WTC11 (cell line): ENCODE measurements at regions not wholly inside any gene's neighbourhood (a gene's known extent, or its start where the extent isn't known, plus 50 kb on each side); places are given as distances from the start of the nearest gene placed in this dataset.

Source experiments
- ATAC-seq: fragments of 200-7000 bp; cut with Tn5 transposase; 2 replicates; pipeline ENCODE4 v1.10.0; 2021; ENCODE audit warnings: mild to moderate bottlenecking, moderate library complexity
- CTCF ChIA-PET: fragments of 300-600 bp; sonication (Branson Sonifier 250); formaldehyde crosslinking; loops from one replicate; lab custom pipeline; 2021; ENCODE audit warnings: antibody characterized with exemption; lab: Charles Lee
- POLR2A ChIA-PET: fragments of 350-600 bp; sonication (Branson Sonifier 250); formaldehyde crosslinking; loops from one replicate; lab custom pipeline; 2021; ENCODE audit warnings: antibody characterized with exemption; lab: Charles Lee
- DNase-seq: peaks from one replicate; pipeline ENCODE4 v3.0.0; 2021; ENCODE audit warnings: low spot score
- H3K27ac Mint-ChIP-seq: 2 replicates; pipeline ENCODE4 v1.8.0; 2021; ENCODE audit warnings: mixed read lengths
- H3K27me3 Mint-ChIP-seq: 2 replicates; pipeline ENCODE4 v1.8.0; 2021; ENCODE audit warnings: low read depth, mild to moderate bottlenecking, moderate library complexity, mixed read lengths
- H3K36me3 Mint-ChIP-seq: 2 replicates; pipeline ENCODE4 v1.8.0; 2021; ENCODE audit warnings: mixed read lengths
- H3K4me1 Mint-ChIP-seq: 2 replicates; pipeline ENCODE4 v1.8.0; 2022; ENCODE audit warnings: mixed read lengths
- H3K4me3 Mint-ChIP-seq: 2 replicates; pipeline ENCODE4 v1.8.0; 2021; ENCODE audit warnings: mild to moderate bottlenecking, moderate library complexity, mixed read lengths
- H3K9me3 Mint-ChIP-seq: 2 replicates; pipeline ENCODE4 v1.8.0; 2021; ENCODE audit warnings: mixed read lengths
- E2F4 ChIP-seq: sonication (generic); formaldehyde crosslinking; IDR thresholded peaks from 2 replicates; pipeline ENCODE4 v1.8.1; 2022; ENCODE audit warnings: low read depth, mild to moderate bottlenecking, moderate library complexity, missing genetic modification reagents, borderline replicate concordance
- ERG ChIP-seq: fragments of 250-450 bp; sonication (Bioruptor Pico); IDR thresholded peaks from 2 replicates; pipeline ENCODE4 v1.8.0; 2021; ENCODE audit warnings: mild to moderate bottlenecking
- ETV6 ChIP-seq: sonication (generic); formaldehyde crosslinking; IDR thresholded peaks from 2 replicates; pipeline ENCODE4 v1.8.1; 2022; ENCODE audit warnings: mild to moderate bottlenecking, missing genetic modification reagents
- FOXK1 ChIP-seq: sonication (generic); formaldehyde crosslinking; IDR thresholded peaks from 2 replicates; pipeline ENCODE4 v1.8.0; 2022; ENCODE audit warnings: mild to moderate bottlenecking, moderate library complexity, missing genetic modification reagents
- FOXP1 ChIP-seq: sonication (generic); formaldehyde crosslinking; IDR thresholded peaks from 2 replicates; pipeline ENCODE4 v1.8.0; 2022; ENCODE audit warnings: missing genetic modification reagents, mild to moderate bottlenecking, moderate library complexity, borderline replicate concordance
- GABPB1 ChIP-seq: sonication (generic); formaldehyde crosslinking; IDR thresholded peaks from 2 replicates; pipeline ENCODE4 v1.8.1; 2023; ENCODE audit warnings: mild to moderate bottlenecking, missing genetic modification reagents
- JAZF1 ChIP-seq: fragments of 250-450 bp; sonication (Bioruptor Pico); IDR thresholded peaks from 2 replicates; pipeline ENCODE4 v1.9.0; 2021; ENCODE audit warnings: moderate library complexity, mild to moderate bottlenecking, inconsistent platforms
- MYBL2 ChIP-seq: sonication (generic); formaldehyde crosslinking; IDR thresholded peaks from 2 replicates; pipeline ENCODE4 v1.8.1; 2023; ENCODE audit warnings: mild to moderate bottlenecking, moderate library complexity, missing genetic modification reagents
- NR3C1 ChIP-seq: sonication (generic); formaldehyde crosslinking; conservative IDR thresholded peaks from 2 replicates; pipeline ENCODE4 v1.8.1; 2023; ENCODE audit warnings: low read depth, mild to moderate bottlenecking, missing genetic modification reagents
- OVOL2 ChIP-seq: fragments of 250-450 bp; sonication (Bioruptor Pico); IDR thresholded peaks from 2 replicates; pipeline ENCODE4 v1.9.0; 2021; ENCODE audit warnings: mild to moderate bottlenecking, borderline replicate concordance
- PRRX2 ChIP-seq: fragments of 250-450 bp; sonication (Bioruptor Pico); IDR thresholded peaks from 2 replicates; pipeline ENCODE4 v1.8.0; 2021; ENCODE audit warnings: mild to moderate bottlenecking
- SP1 ChIP-seq: sonication (generic); formaldehyde crosslinking; conservative IDR thresholded peaks from 2 replicates; pipeline ENCODE4 v1.8.1; 2022; ENCODE audit warnings: missing genetic modification reagents
- TEAD1 ChIP-seq: sonication (generic); formaldehyde crosslinking; IDR thresholded peaks from 2 replicates; pipeline ENCODE4 v1.8.0; 2022; ENCODE audit warnings: mild to moderate bottlenecking, missing genetic modification reagents
- TP53 ChIP-seq: sonication (generic); formaldehyde crosslinking; IDR thresholded peaks from 2 replicates; pipeline ENCODE4 v1.8.1; 2023; ENCODE audit warnings: mild to moderate bottlenecking, missing genetic modification reagents
- USF1 ChIP-seq: sonication (generic); formaldehyde crosslinking; IDR thresholded peaks from 2 replicates; pipeline ENCODE4 v1.8.0; 2022; ENCODE audit warnings: mild to moderate bottlenecking, missing genetic modification reagents
- ZMAT4 ChIP-seq: fragments of 250-450 bp; sonication (Bioruptor Pico); IDR thresholded peaks from 2 replicates; pipeline ENCODE4 v1.9.0; 2021; ENCODE audit warnings: mild to moderate bottlenecking
- ZNF219 ChIP-seq: sonication (generic); formaldehyde crosslinking; IDR thresholded peaks from 2 replicates; pipeline ENCODE4 v1.8.0; 2023; ENCODE audit warnings: missing genetic modification reagents, mild to moderate bottlenecking, borderline replicate concordance
- ZNF263 ChIP-seq: sonication (generic); formaldehyde crosslinking; IDR thresholded peaks from 2 replicates; pipeline ENCODE4 v1.8.1; 2022; ENCODE audit warnings: low read depth, mild to moderate bottlenecking, moderate library complexity, missing genetic modification reagents
- ZNF396 ChIP-seq: fragments of 250-450 bp; sonication (Bioruptor Pico); IDR thresholded peaks from 2 replicates; pipeline ENCODE4 v1.8.0; 2021; ENCODE audit warnings: mild to moderate bottlenecking, moderate library complexity, borderline replicate concordance
- ZNF423 ChIP-seq: fragments of 250-450 bp; sonication (Bioruptor Pico); IDR thresholded peaks from 2 replicates; pipeline ENCODE4 v2.1.2; 2022; ENCODE audit warnings: mild to moderate bottlenecking, moderate library complexity
- ZNF425 ChIP-seq: fragments of 250-450 bp; sonication (Bioruptor Pico); conservative IDR thresholded peaks from 2 replicates; pipeline ENCODE4 v1.9.0; 2021; ENCODE audit warnings: mild to moderate bottlenecking
- ZNF671 ChIP-seq: fragments of 250-450 bp; sonication (Bioruptor Pico); IDR thresholded peaks from 2 replicates; pipeline ENCODE4 v1.8.0; 2021; ENCODE audit warnings: mild to moderate bottlenecking
- TF ChIP-seq, protein P1 (sequence below): sonication (generic); formaldehyde crosslinking; IDR thresholded peaks from 2 replicates; pipeline ENCODE4 v1.8.0; 2023; ENCODE audit warnings: mild to moderate bottlenecking, missing genetic modification reagents
- TF ChIP-seq, protein P2 (sequence below): sonication (generic); formaldehyde crosslinking; conservative IDR thresholded peaks from 2 replicates; pipeline ENCODE4 v1.8.1; 2022; ENCODE audit warnings: mild to moderate bottlenecking, missing genetic modification reagents
- TF ChIP-seq, protein P3 (sequence below): sonication (generic); formaldehyde crosslinking; IDR thresholded peaks from 2 replicates; pipeline ENCODE4 v1.8.1; 2023; ENCODE audit warnings: mild to moderate bottlenecking, missing genetic modification reagents

GRCh38 chr10:71124921-71125748 is 87.2 kb upstream of the UNC5B start:
- Mint-ChIP-seq H3K36me3 (peaks cover 10% of the 10 kb centered on the region), H3K4me1 (peaks cover 10% of the 10 kb centered on the region), H3K4me3 (no peak overlapping the region), H3K27ac (no peak overlapping the region), H3K9me3 (peaks cover 14% of the 10 kb centered on the region), H3K27me3 (peaks cover 38% of the 10 kb centered on the region)
- ATAC-seq (no peak), DNase-seq (no peak)
- TF ChIP-seq ZMAT4, result no peak
- no peak for TF ChIP-seq NR3C1
- TF ChIP-seq ZNF425, result no peak
- no peak for TF ChIP-seq ZNF423 (CRISPR knock-in tag)
- no peak for TF ChIP-seq PRRX2 (CRISPR knock-in tag)
- TF ChIP-seq ZNF219, result no peak
- TF ChIP-seq SP1, result no peak
- TF ChIP-seq, protein P1, sequence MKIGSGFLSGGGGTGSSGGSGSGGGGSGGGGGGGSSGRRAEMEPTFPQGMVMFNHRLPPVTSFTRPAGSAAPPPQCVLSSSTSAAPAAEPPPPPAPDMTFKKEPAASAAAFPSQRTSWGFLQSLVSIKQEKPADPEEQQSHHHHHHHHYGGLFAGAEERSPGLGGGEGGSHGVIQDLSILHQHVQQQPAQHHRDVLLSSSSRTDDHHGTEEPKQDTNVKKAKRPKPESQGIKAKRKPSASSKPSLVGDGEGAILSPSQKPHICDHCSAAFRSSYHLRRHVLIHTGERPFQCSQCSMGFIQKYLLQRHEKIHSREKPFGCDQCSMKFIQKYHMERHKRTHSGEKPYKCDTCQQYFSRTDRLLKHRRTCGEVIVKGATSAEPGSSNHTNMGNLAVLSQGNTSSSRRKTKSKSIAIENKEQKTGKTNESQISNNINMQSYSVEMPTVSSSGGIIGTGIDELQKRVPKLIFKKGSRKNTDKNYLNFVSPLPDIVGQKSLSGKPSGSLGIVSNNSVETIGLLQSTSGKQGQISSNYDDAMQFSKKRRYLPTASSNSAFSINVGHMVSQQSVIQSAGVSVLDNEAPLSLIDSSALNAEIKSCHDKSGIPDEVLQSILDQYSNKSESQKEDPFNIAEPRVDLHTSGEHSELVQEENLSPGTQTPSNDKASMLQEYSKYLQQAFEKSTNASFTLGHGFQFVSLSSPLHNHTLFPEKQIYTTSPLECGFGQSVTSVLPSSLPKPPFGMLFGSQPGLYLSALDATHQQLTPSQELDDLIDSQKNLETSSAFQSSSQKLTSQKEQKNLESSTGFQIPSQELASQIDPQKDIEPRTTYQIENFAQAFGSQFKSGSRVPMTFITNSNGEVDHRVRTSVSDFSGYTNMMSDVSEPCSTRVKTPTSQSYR (CRISPR knock-in tag), result no peak
- TF ChIP-seq, protein P2, sequence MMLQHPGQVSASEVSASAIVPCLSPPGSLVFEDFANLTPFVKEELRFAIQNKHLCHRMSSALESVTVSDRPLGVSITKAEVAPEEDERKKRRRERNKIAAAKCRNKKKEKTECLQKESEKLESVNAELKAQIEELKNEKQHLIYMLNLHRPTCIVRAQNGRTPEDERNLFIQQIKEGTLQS, result no peak
- TF ChIP-seq ZNF396, result no peak
- TF ChIP-seq USF1 (CRISPR knock-in tag), result no peak
- no peak for TF ChIP-seq MYBL2
- TF ChIP-seq OVOL2, result no peak
- TF ChIP-seq ZNF671 (CRISPR knock-in tag), result no peak
- no peak for TF ChIP-seq TP53
- ChIA-PET POLR2A (no interaction called here), CTCF (interaction anchor here (0.6 to 2.2 kb wide), 4 partner anchors 9 to 1211 kb away, joined by 3 to 7 read pairs (median 5); no protein-coding TSS in a partner anchor)

GRCh38 chr10:71125749-71126107 is 86.6 kb upstream of the UNC5B start:
- Mint-ChIP-seq H3K27ac (no peak overlapping the region), H3K9me3 (peaks cover 8% of the 10 kb centered on the region), H3K4me1 (peaks cover 10% of the 10 kb centered on the region), H3K4me3 (no peak overlapping the region), H3K27me3 (peaks cover 36% of the 10 kb centered on the region), H3K36me3 (peaks cover 4% of the 10 kb centered on the region)
- ChIA-PET CTCF (interaction anchor here (0.6 to 2.1 kb wide), 4 partner anchors 9 to 1212 kb away, joined by 3 to 7 read pairs (median 4); no protein-coding TSS in a partner anchor), POLR2A (no interaction called here)
- DNase-seq, result no peak
- no peak for ATAC-seq
- no peak for TF ChIP-seq E2F4 (CRISPR knock-in tag)
- TF ChIP-seq ERG (CRISPR knock-in tag), result no peak
- TF ChIP-seq ETV6 (CRISPR knock-in tag), result no peak
- TF ChIP-seq TEAD1, result no peak
- TF ChIP-seq GABPB1 (CRISPR knock-in tag), result no peak
- no peak for TF ChIP-seq USF1 (CRISPR knock-in tag)
- no peak for TF ChIP-seq JAZF1 (CRISPR knock-in tag)
- TF ChIP-seq, protein P3, sequence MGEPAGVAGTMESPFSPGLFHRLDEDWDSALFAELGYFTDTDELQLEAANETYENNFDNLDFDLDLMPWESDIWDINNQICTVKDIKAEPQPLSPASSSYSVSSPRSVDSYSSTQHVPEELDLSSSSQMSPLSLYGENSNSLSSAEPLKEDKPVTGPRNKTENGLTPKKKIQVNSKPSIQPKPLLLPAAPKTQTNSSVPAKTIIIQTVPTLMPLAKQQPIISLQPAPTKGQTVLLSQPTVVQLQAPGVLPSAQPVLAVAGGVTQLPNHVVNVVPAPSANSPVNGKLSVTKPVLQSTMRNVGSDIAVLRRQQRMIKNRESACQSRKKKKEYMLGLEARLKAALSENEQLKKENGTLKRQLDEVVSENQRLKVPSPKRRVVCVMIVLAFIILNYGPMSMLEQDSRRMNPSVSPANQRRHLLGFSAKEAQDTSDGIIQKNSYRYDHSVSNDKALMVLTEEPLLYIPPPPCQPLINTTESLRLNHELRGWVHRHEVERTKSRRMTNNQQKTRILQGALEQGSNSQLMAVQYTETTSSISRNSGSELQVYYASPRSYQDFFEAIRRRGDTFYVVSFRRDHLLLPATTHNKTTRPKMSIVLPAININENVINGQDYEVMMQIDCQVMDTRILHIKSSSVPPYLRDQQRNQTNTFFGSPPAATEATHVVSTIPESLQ (CRISPR knock-in tag), result no peak
- no peak for TF ChIP-seq FOXK1 (CRISPR knock-in tag)
- no peak for TF ChIP-seq FOXP1 (CRISPR knock-in tag)
- TF ChIP-seq ZNF263 (CRISPR knock-in tag), result no peak
